PC-9 (cell line): ENCODE measurements at regions not wholly inside any gene's neighbourhood (a gene's known extent, or its start where the extent isn't known, plus 50 kb on each side); places are given as distances from the start of the nearest gene placed in this dataset.

ENCODE experiments used
- BruUV-seq: library from RNA; stranded (reverse); fragments of 400-500 nt; replicated peaks from 2 replicates; lab custom pipeline; 2021; lab: Mats Ljungman, UMichigan
- CTCF ChIA-PET: fragments of 300-600 bp; sonication (Branson Sonifier 250); formaldehyde crosslinking; loops from one replicate; lab custom pipeline; 2022; ENCODE audit warnings: antibody characterized with exemption; lab: Charles Lee
- POLR2A ChIA-PET: fragments of 300-600 bp; sonication (Branson Sonifier 250); formaldehyde crosslinking; loops from one replicate; lab custom pipeline; 2022; ENCODE audit warnings: antibody characterized with exemption; ENCODE audit not compliant: unreplicated experiment; lab: Charles Lee
- DNase-seq, 2 experiments: peaks; one replicate each; pipeline versions ENCODE4 v3.0.0 to v3.0.0-alpha.2; 2015 to 2022; ENCODE audit warnings: mixed read lengths in 1 of 2
- H2AFZ ChIP-seq: fragments of 200-600 bp; sonication (generic); 2 replicates; pipeline ENCODE4 v1.8.1; 2017; ENCODE audit warnings: antibody characterized with exemption
- H3F3A ChIP-seq: fragments of 200-600 bp; sonication (generic); 2 replicates; pipeline ENCODE4 v1.8.1; 2017; ENCODE audit warnings: antibody characterized with exemption, mild to moderate bottlenecking, low read depth; ENCODE audit not compliant: insufficient read depth
- H3K27ac ChIP-seq: fragments of 200-600 bp; sonication (generic); 2 replicates; pipeline ENCODE4 v1.6.1; 2016; ENCODE audit warnings: mixed run types
- H3K27me3 ChIP-seq: fragments of 200-600 bp; sonication (generic); 2 replicates; pipeline ENCODE4 v1.6.1; 2016; ENCODE audit warnings: low read depth, mixed run types; ENCODE audit not compliant: insufficient read depth
- H3K36me3 ChIP-seq: fragments of 200-600 bp; sonication (generic); 2 replicates; pipeline ENCODE4 v1.6.1; 2016; ENCODE audit warnings: low read depth, mixed run types
- H3K4me1 ChIP-seq: fragments of 200-600 bp; sonication (generic); replicated peaks from 2 replicates; pipeline ENCODE4 v1.6.1; 2016; ENCODE audit warnings: mixed run types; ENCODE audit not compliant: insufficient read depth
- H3K4me2 ChIP-seq: fragments of 200-600 bp; sonication (generic); 2 replicates; pipeline ENCODE4 v1.6.1; 2017; ENCODE audit warnings: mixed run types
- H3K4me3 ChIP-seq: fragments of 200-600 bp; sonication (generic); 2 replicates; pipeline ENCODE4 v1.6.1; 2016; ENCODE audit warnings: mixed run types
- H3K79me2 ChIP-seq: fragments of 200-600 bp; sonication (generic); 2 replicates; pipeline ENCODE4 v1.6.1; 2017; ENCODE audit warnings: low read depth, mixed run types
- H3K9me2 ChIP-seq: fragments of 200-600 bp; sonication (generic); 2 replicates; pipeline ENCODE4 v1.8.1; 2017; ENCODE audit warnings: mild to moderate bottlenecking; ENCODE audit not compliant: insufficient read depth
- H3K9me3 ChIP-seq: fragments of 200-600 bp; sonication (generic); 2 replicates; pipeline ENCODE4 v1.8.1; 2016; ENCODE audit warnings: low read depth; ENCODE audit not compliant: insufficient read depth
- H4K20me1 ChIP-seq: fragments of 200-600 bp; sonication (generic); 2 replicates; pipeline ENCODE4 v1.8.1; 2017; ENCODE audit not compliant: insufficient read depth
- CTCF ChIP-seq: fragments of 200-600 bp; sonication (generic); conservative IDR thresholded peaks from 2 replicates; pipeline ENCODE4 v1.6.1; 2017; ENCODE audit warnings: mixed run types, antibody characterized with exemption, mild to moderate bottlenecking, moderate library complexity
- EZH2 ChIP-seq: fragments of 200-600 bp; sonication (generic); IDR thresholded peaks from 2 replicates; pipeline ENCODE4 v1.8.0; 2017; ENCODE audit warnings: antibody characterized with exemption, low read depth
- intact Hi-C: fragments of 100-400 bp; cut with micrococcal nuclease; formaldehyde crosslinking; loops from one replicate; pipeline ENCODE4 v1.10.0; 2022; ENCODE audit not compliant: unreplicated experiment

- Histone ChIP-seq H3K27ac (no peak overlapping the region), H3F3A (no peaks in the 10 kb centered on the region), H4K20me1 (no peaks in the 10 kb centered on the region), H3K27me3 (no peaks in the 10 kb centered on the region), H3K4me3 (no peak overlapping the region), H3K9me3 (no peaks in the 10 kb centered on the region), H3K79me2 (no peaks in the 10 kb centered on the region), H2AFZ (no peak overlapping the region), H3K4me2 (no peak overlapping the region), H3K9me2 (no peaks in the 10 kb centered on the region), H3K4me1 (no peaks in the 10 kb centered on the region), H3K36me3 (no peaks in the 10 kb centered on the region)
- ChIA-PET CTCF (no interaction called here), POLR2A (no interaction called here)
- intact Hi-C loops: no loop called here
- TF ChIP-seq CTCF (no peak), EZH2 (no peak)
- no peak for DNase-seq
- no TSS peak for BruUV-seq
These were observed 267.5 kb upstream of the GRIA1 start for GRCh38 chr5:153222936-153223335.

- Histone ChIP-seq H2AFZ (no peak overlapping the region), H3F3A (no peaks in the 10 kb centered on the region), H3K4me1 (no peaks in the 10 kb centered on the region), H3K79me2 (no peaks in the 10 kb centered on the region), H3K9me3 (no peaks in the 10 kb centered on the region), H3K4me3 (no peak overlapping the region), H3K4me2 (no peak overlapping the region), H3K27ac (no peak overlapping the region), H3K36me3 (no peaks in the 10 kb centered on the region), H3K27me3 (no peaks in the 10 kb centered on the region), H3K9me2 (no peaks in the 10 kb centered on the region), H4K20me1 (no peaks in the 10 kb centered on the region)
- BruUV-seq: no TSS peak
- TF ChIP-seq EZH2 (no peak), CTCF (no peak)
- ChIA-PET CTCF (no interaction called here), POLR2A (no interaction called here)
- intact Hi-C loops: no loop called here
- no peak for DNase-seq
These were observed 267.1 kb upstream of the GRIA1 start for GRCh38 chr5:153223376-153223775.

- intact Hi-C loops: no loop called here
- Histone ChIP-seq H3K79me2 (no peaks in the 10 kb centered on the region), H3K4me3 (no peak overlapping the region), H3K27ac (no peak overlapping the region), H3K4me1 (no peaks in the 10 kb centered on the region), H3K27me3 (no peaks in the 10 kb centered on the region), H2AFZ (no peak overlapping the region), H3K36me3 (no peaks in the 10 kb centered on the region), H3K9me3 (no peaks in the 10 kb centered on the region), H4K20me1 (no peaks in the 10 kb centered on the region), H3F3A (no peaks in the 10 kb centered on the region), H3K9me2 (no peaks in the 10 kb centered on the region), H3K4me2 (no peak overlapping the region)
- ChIA-PET POLR2A (interaction anchor here (0.6 kb wide), 1 partner anchor 14 kb away, joined by 7 read pairs; no protein-coding TSS in a partner anchor), CTCF (no interaction called here)
- DNase-seq: no peak
- BruUV-seq: no TSS peak
- TF ChIP-seq EZH2 (no peak), CTCF (no peak)
These were observed 265.8 kb upstream of the GRIA1 start for GRCh38 chr5:153224651-153225050.
